HCT116 (cell line): ENCODE measurements at regions not wholly inside any gene's neighbourhood (a gene's known extent, or its start where the extent isn't known, plus 50 kb on each side); places are given as distances from the start of the nearest gene placed in this dataset.

Experiments
- ATAC-seq: fragments of 200-7000 bp; cut with Tn5 transposase; 2 replicates; pipeline ENCODE4 v1.9.1; 2020; ENCODE audit warnings: mild to moderate bottlenecking, moderate library complexity
- BruUV-seq: library from RNA; stranded (reverse); fragments of 400-500 nt; replicated peaks from 2 replicates; lab custom pipeline; 2021; lab: Mats Ljungman, UMichigan
- CTCF ChIA-PET: fragments of 300-600 bp; sonication (Branson Sonifier 250); formaldehyde crosslinking; loops from one replicate; lab custom pipeline; 2021; ENCODE audit warnings: antibody characterized with exemption; lab: Charles Lee
- POLR2A ChIA-PET: fragments of 300-600, 350-600 bp; sonication (Branson Sonifier 250); formaldehyde crosslinking; loops from one replicate; lab custom pipeline; 2021; ENCODE audit warnings: antibody characterized with exemption; lab: Charles Lee
- RAD21 ChIA-PET, 2 experiments: fragments of 300-600 bp; sonication (Branson Sonifier 250); formaldehyde crosslinking; loops; one replicate each; lab custom pipeline; 2023; ENCODE audit warnings: low total read pairs in 2 of 2; ENCODE audit not compliant: uncharacterized antibody in 2 of 2, unreplicated experiment in 2 of 2, low non-redundant PET in 1 of 2; lab: Charles Lee
- DNase-seq: peaks from one replicate; pipeline ENCODE4 v3.0.0-alpha.2; 2010; ENCODE audit warnings: low read depth, low spot score
- H2AFZ ChIP-seq: fragments of 200-600 bp; shearing (Covaris generic), sonication (generic); 2 replicates; pipeline ENCODE4 v1.6.1; 2017; ENCODE audit warnings: low read depth, mixed run types, mixed read lengths, antibody characterized with exemption, low read length; ENCODE audit not compliant: poor library complexity, severe bottlenecking
- H3K27ac ChIP-seq: 2 replicates; pipeline ENCODE4 v1.5.1; 2012; ENCODE audit warnings: low read depth, low read length
- H3K27me3 ChIP-seq: fragments of 200-600 bp; sonication (generic); 2 replicates; pipeline ENCODE4 v1.6.1; 2016; ENCODE audit warnings: mixed run types, low read length, mixed read lengths; ENCODE audit not compliant: insufficient read depth
- H3K36me3 ChIP-seq, 2 experiments: fragments of 200-500 bp in 1 of 2; fragments of 200-600 bp in 1 of 2; sonication (Bioruptor generic) in 1 of 2; sonication (generic) in 1 of 2; 2 replicates each; pipeline versions ENCODE4 v1.5.1 to v1.6.1; 2014 to 2016; ENCODE audit warnings: low read length in 2 of 2, inconsistent platforms in 1 of 2, mixed read lengths in 1 of 2, mixed run types in 1 of 2; ENCODE audit not compliant: insufficient read depth in 2 of 2, control insufficient read depth in 1 of 2
- H3K4me1 ChIP-seq, 2 experiments: fragments of 200-600 bp in 1 of 2; sonication (generic) in 1 of 2; 2 replicates each; pipeline versions ENCODE4 v1.5.1 to v1.6.1; 2012 to 2017; ENCODE audit warnings: low read length in 2 of 2, inconsistent platforms in 1 of 2, mild to moderate bottlenecking in 1 of 2, mixed read lengths in 1 of 2, mixed run types in 1 of 2, moderate library complexity in 1 of 2; ENCODE audit not compliant: insufficient read depth in 2 of 2, control insufficient read depth in 1 of 2
- H3K4me2 ChIP-seq: fragments of 200-600 bp; sonication (generic); 2 replicates; pipeline ENCODE4 v1.6.1; 2017; ENCODE audit warnings: mixed run types, low read length, mixed read lengths
- H3K4me3 ChIP-seq, 2 experiments: fragments of 200-600 bp in 1 of 2; sonication (generic) in 1 of 2; replicated peaks in 1 of 2; 2 replicates each; pipeline ENCODE4 v1.5.1; 2011 to 2016; ENCODE audit warnings: low read length in 2 of 2, control low read depth in 1 of 2, low read depth in 1 of 2, mild to moderate bottlenecking in 1 of 2, mixed read lengths in 1 of 2, mixed run types in 1 of 2
- H3K79me2 ChIP-seq: fragments of 200-600 bp; sonication (generic); 2 replicates; pipeline ENCODE4 v1.6.1; 2017; ENCODE audit warnings: mild to moderate bottlenecking, mixed run types, low read length, moderate library complexity, mixed read lengths; ENCODE audit not compliant: insufficient read depth
- H3K9ac ChIP-seq: fragments of 200-600 bp; sonication (generic); 2 replicates; pipeline ENCODE4 v1.6.1; 2016; ENCODE audit warnings: low read length, mixed read lengths
- H3K9me2 ChIP-seq: fragments of 200-600 bp; sonication (generic), shearing (Covaris generic); 2 replicates; pipeline ENCODE4 v1.6.1; 2017; ENCODE audit warnings: mixed run types, mild to moderate bottlenecking, moderate library complexity; ENCODE audit not compliant: insufficient read depth
- H3K9me3 ChIP-seq, 2 experiments: fragments of 200-500 bp in 1 of 2; fragments of 200-600 bp in 1 of 2; sonication (Bioruptor generic) in 1 of 2; sonication (generic) in 1 of 2; 2 replicates each; pipeline ENCODE4 v1.6.1; 2014 to 2017; ENCODE audit warnings: low read length in 2 of 2, mixed read lengths in 2 of 2, inconsistent platforms in 1 of 2, low read depth in 1 of 2, mild to moderate bottlenecking in 1 of 2, mixed run types in 1 of 2, moderate library complexity in 1 of 2; ENCODE audit not compliant: control insufficient read depth in 1 of 2, insufficient read depth in 1 of 2
- H4K20me1 ChIP-seq: fragments of 200-600 bp; sonication (generic), shearing (Covaris generic); 2 replicates; pipeline ENCODE4 v1.6.1; 2017; ENCODE audit warnings: mixed run types, mild to moderate bottlenecking, moderate library complexity; ENCODE audit not compliant: insufficient read depth
- CBX3 ChIP-seq: IDR thresholded peaks from 2 replicates; pipeline ENCODE4 v1.6.1; 2012; ENCODE audit warnings: low read depth
- EGR1 ChIP-seq: IDR thresholded peaks from 2 replicates; pipeline ENCODE4 v1.6.1; 2012; ENCODE audit warnings: low read depth
- ELF1 ChIP-seq: IDR thresholded peaks from 2 replicates; pipeline ENCODE4 v1.6.1; 2012; ENCODE audit warnings: low read depth, borderline replicate concordance
- EZH2 ChIP-seq: fragments of 200-600 bp; sonication (generic); IDR thresholded peaks from 2 replicates; pipeline ENCODE4 v1.6.1; 2017; ENCODE audit warnings: antibody characterized with exemption, mixed run types
- FOSL1 ChIP-seq: IDR thresholded peaks from 2 replicates; pipeline ENCODE4 v1.6.1; 2012; ENCODE audit warnings: low read depth
- JUND ChIP-seq: IDR thresholded peaks from 2 replicates; pipeline ENCODE4 v1.6.1; 2012
- POLR2AphosphoS5 ChIP-seq: IDR thresholded peaks from 2 replicates; pipeline ENCODE4 v1.6.1; 2011; ENCODE audit warnings: mild to moderate bottlenecking, low read depth, low read length, moderate library complexity
- RAD21 ChIP-seq: IDR thresholded peaks from 2 replicates; pipeline ENCODE4 v1.6.1; 2012; ENCODE audit warnings: low read depth, mild to moderate bottlenecking
- SIN3A ChIP-seq: IDR thresholded peaks from 2 replicates; pipeline ENCODE4 v1.6.1; 2012; ENCODE audit warnings: low read depth
- YY1 ChIP-seq: IDR thresholded peaks from 2 replicates; pipeline ENCODE4 v1.6.1; 2011; ENCODE audit warnings: low read length, low read depth, moderate library complexity, mild to moderate bottlenecking; ENCODE audit not compliant: insufficient replicate concordance; ENCODE audit errors: extremely low read depth
- ZNF274 ChIP-seq: fragments of 200-500 bp; sonication (Bioruptor generic); IDR thresholded peaks from 2 replicates; pipeline ENCODE4 v1.6.1; 2014; ENCODE audit warnings: mild to moderate bottlenecking, low read depth, low read length, inconsistent platforms
- intact Hi-C: fragments of 100-400 bp; cut with micrococcal nuclease; formaldehyde crosslinking; loops from 2 replicates; pipeline ENCODE4 v1.10.0; 2022
- TF ChIP-seq, protein P1 (sequence below), 3 experiments: fragments of 200-600 bp in 1 of 3; sonication (generic) in 1 of 3; IDR thresholded peaks in 2 of 3; conservative IDR thresholded peaks in 1 of 3; 2 replicates each; pipeline ENCODE4 v1.5.1; 2012 to 2017; ENCODE audit warnings: low read depth in 2 of 3, low read length in 2 of 3, antibody characterized with exemption in 1 of 3, borderline replicate concordance in 1 of 3, control low read depth in 1 of 3, mild to moderate bottlenecking in 1 of 3, mixed read lengths in 1 of 3, mixed run types in 1 of 3, moderate library complexity in 1 of 3; ENCODE audit not compliant: insufficient read depth in 1 of 3
- TF ChIP-seq, protein P2 (sequence below): IDR thresholded peaks from 2 replicates; pipeline ENCODE4 v1.6.1; 2012
- TF ChIP-seq, protein P3 (sequence below): IDR thresholded peaks from 2 replicates; pipeline ENCODE4 v1.6.1; 2012; ENCODE audit warnings: low read depth
- TF ChIP-seq, protein P4 (sequence below): IDR thresholded peaks from 2 replicates; pipeline ENCODE4 v1.6.1; 2012
- TF ChIP-seq, protein P5 (sequence below): IDR thresholded peaks from 2 replicates; pipeline ENCODE4 v1.6.1; 2011; ENCODE audit warnings: mild to moderate bottlenecking, low read length, moderate library complexity; ENCODE audit not compliant: insufficient replicate concordance; ENCODE audit errors: extremely low read depth

DNA sequence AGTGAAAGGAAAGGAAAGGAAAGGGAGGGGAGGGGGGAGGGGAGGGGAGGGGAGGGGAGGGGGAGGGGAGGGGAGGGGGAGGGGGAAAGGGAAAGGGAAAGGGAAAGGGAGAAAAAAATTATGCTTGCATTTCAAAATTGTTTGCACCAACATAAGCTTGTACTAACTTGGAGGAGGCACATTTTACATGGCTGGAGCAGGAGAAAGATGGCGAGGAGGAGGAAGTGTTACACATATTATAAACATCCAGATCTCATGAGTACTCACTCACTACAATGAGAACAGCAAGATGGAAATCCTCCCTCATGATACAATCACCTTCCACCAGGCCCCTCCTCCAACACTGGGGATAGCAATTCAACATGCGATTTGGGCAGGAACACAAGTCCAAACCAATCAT is 660.2 kb upstream of the CDH2 start:
- ChIA-PET RAD21 (no interaction called here), POLR2A (no interaction called here), CTCF (no interaction called here)
- Histone ChIP-seq H3K9me3 (peaks cover 0 to 6% of the 10 kb centered on the region in 2 experiments; a peak in 1 of 4 replicates), H3K36me3 (no peaks in the 10 kb centered on the region; a peak in 1 of 4 replicates), H3K4me3 (no peak overlapping the region), H3K9ac (no peak overlapping the region), H3K4me2 (no peak overlapping the region), H4K20me1 (no peaks in the 10 kb centered on the region), H3K9me2 (no peaks in the 10 kb centered on the region), H3K4me1 (no peaks in the 10 kb centered on the region; a peak in 1 of 4 replicates), H3K27ac (no peak overlapping the region), H3K27me3 (no peaks in the 10 kb centered on the region), H2AFZ (no peak overlapping the region), H3K79me2 (no peaks in the 10 kb centered on the region)
- TF ChIP-seq, protein P1, sequence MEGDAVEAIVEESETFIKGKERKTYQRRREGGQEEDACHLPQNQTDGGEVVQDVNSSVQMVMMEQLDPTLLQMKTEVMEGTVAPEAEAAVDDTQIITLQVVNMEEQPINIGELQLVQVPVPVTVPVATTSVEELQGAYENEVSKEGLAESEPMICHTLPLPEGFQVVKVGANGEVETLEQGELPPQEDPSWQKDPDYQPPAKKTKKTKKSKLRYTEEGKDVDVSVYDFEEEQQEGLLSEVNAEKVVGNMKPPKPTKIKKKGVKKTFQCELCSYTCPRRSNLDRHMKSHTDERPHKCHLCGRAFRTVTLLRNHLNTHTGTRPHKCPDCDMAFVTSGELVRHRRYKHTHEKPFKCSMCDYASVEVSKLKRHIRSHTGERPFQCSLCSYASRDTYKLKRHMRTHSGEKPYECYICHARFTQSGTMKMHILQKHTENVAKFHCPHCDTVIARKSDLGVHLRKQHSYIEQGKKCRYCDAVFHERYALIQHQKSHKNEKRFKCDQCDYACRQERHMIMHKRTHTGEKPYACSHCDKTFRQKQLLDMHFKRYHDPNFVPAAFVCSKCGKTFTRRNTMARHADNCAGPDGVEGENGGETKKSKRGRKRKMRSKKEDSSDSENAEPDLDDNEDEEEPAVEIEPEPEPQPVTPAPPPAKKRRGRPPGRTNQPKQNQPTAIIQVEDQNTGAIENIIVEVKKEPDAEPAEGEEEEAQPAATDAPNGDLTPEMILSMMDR (IDR thresholded peaks at IDR 0.05 in 2 of 3, conservative IDR thresholded peaks at IDR 0.05 in 1 of 3; ENCODE audit: borderline replicate concordance in 1 of 3, insufficient read depth in 1 of 3, low read depth in 2 of 3, low read length in 2 of 3), result no peak
- TF ChIP-seq EGR1 (no peak), EZH2 (no peak), RAD21 (no peak), CBX3 (no peak), YY1 (no peak), JUND (no peak), ELF1 (no peak), POLR2AphosphoS5 (no peak), FOSL1 (no peak), SIN3A (no peak), ZNF274 (no peak)
- TF ChIP-seq, protein P2, sequence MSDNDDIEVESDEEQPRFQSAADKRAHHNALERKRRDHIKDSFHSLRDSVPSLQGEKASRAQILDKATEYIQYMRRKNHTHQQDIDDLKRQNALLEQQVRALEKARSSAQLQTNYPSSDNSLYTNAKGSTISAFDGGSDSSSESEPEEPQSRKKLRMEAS, result no peak
- TF ChIP-seq, protein P3, sequence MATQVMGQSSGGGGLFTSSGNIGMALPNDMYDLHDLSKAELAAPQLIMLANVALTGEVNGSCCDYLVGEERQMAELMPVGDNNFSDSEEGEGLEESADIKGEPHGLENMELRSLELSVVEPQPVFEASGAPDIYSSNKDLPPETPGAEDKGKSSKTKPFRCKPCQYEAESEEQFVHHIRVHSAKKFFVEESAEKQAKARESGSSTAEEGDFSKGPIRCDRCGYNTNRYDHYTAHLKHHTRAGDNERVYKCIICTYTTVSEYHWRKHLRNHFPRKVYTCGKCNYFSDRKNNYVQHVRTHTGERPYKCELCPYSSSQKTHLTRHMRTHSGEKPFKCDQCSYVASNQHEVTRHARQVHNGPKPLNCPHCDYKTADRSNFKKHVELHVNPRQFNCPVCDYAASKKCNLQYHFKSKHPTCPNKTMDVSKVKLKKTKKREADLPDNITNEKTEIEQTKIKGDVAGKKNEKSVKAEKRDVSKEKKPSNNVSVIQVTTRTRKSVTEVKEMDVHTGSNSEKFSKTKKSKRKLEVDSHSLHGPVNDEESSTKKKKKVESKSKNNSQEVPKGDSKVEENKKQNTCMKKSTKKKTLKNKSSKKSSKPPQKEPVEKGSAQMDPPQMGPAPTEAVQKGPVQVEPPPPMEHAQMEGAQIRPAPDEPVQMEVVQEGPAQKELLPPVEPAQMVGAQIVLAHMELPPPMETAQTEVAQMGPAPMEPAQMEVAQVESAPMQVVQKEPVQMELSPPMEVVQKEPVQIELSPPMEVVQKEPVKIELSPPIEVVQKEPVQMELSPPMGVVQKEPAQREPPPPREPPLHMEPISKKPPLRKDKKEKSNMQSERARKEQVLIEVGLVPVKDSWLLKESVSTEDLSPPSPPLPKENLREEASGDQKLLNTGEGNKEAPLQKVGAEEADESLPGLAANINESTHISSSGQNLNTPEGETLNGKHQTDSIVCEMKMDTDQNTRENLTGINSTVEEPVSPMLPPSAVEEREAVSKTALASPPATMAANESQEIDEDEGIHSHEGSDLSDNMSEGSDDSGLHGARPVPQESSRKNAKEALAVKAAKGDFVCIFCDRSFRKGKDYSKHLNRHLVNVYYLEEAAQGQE, result no peak
- TF ChIP-seq, protein P4, sequence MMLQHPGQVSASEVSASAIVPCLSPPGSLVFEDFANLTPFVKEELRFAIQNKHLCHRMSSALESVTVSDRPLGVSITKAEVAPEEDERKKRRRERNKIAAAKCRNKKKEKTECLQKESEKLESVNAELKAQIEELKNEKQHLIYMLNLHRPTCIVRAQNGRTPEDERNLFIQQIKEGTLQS, result no peak
- TF ChIP-seq, protein P5, sequence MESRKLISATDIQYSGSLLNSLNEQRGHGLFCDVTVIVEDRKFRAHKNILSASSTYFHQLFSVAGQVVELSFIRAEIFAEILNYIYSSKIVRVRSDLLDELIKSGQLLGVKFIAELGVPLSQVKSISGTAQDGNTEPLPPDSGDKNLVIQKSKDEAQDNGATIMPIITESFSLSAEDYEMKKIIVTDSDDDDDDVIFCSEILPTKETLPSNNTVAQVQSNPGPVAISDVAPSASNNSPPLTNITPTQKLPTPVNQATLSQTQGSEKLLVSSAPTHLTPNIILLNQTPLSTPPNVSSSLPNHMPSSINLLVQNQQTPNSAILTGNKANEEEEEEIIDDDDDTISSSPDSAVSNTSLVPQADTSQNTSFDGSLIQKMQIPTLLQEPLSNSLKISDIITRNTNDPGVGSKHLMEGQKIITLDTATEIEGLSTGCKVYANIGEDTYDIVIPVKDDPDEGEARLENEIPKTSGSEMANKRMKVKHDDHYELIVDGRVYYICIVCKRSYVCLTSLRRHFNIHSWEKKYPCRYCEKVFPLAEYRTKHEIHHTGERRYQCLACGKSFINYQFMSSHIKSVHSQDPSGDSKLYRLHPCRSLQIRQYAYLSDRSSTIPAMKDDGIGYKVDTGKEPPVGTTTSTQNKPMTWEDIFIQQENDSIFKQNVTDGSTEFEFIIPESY, result no peak
- no TSS peak for BruUV-seq
- no peak for ATAC-seq
- no peak for DNase-seq
- intact Hi-C loops, result no loop called here
